H1 (cell line): ENCODE measurements at regions not wholly inside any gene's neighbourhood (a gene's known extent, or its start where the extent isn't known, plus 50 kb on each side); places are given as distances from the start of the nearest gene placed in this dataset.

ENCODE experiments used
- CTCF ChIA-PET: fragments of 300-600 bp; sonication (Branson Sonifier 250); formaldehyde crosslinking; loops from one replicate; lab custom pipeline; 2021; ENCODE audit not compliant: partially characterized antibody; lab: Charles Lee
- POLR2A ChIA-PET: fragments of 300-600 bp; sonication (Branson Sonifier 250); formaldehyde crosslinking; loops from one replicate; lab custom pipeline; 2021; ENCODE audit warnings: inconsistent platforms; ENCODE audit not compliant: partially characterized antibody; lab: Charles Lee
- DNase-seq, 2 experiments: peaks; one replicate each; pipeline versions ENCODE4 v3.0.0 to v3.0.0-alpha.2; 2010 to 2022; ENCODE audit warnings: low spot score in 2 of 2, low read depth in 1 of 2, mixed read lengths in 1 of 2
- FAIRE-seq: peaks from 2 replicates; lab custom pipeline; 2011; peaks lifted over from hg19 to GRCh38; lab: Jason Lieb, UNC
- H2AFZ ChIP-seq: 2 replicates; pipeline ENCODE4 v1.8.1; 2012; ENCODE audit warnings: low read length, inconsistent platforms
- H2AK5ac ChIP-seq: 2 replicates; pipeline ENCODE4 v1.6.1; 2013; ENCODE audit warnings: low read depth, low read length
- H2BK120ac ChIP-seq: replicated peaks from 2 replicates; pipeline ENCODE3; 2013; ENCODE audit warnings: low read depth, low read length, inconsistent platforms
- H2BK12ac ChIP-seq: 2 replicates; pipeline ENCODE4 v1.6.1; 2013; ENCODE audit warnings: low read depth, low read length
- H2BK15ac ChIP-seq: 2 replicates; pipeline ENCODE4 v1.6.1; 2013; ENCODE audit warnings: low read length
- H2BK20ac ChIP-seq: 2 replicates; pipeline ENCODE4 v1.6.1; 2013; ENCODE audit warnings: low read length
- H2BK5ac ChIP-seq: 2 replicates; pipeline ENCODE4 v1.6.1; 2013; ENCODE audit warnings: low read depth, low read length
- H3K14ac ChIP-seq: 2 replicates; pipeline ENCODE4 v1.6.1; 2013; ENCODE audit warnings: inconsistent platforms; ENCODE audit not compliant: insufficient read length
- H3K18ac ChIP-seq: 2 replicates; pipeline ENCODE4 v1.6.1; 2013; ENCODE audit warnings: low read length; ENCODE audit errors: extremely low read depth
- H3K23ac ChIP-seq: 2 replicates; pipeline ENCODE4 v1.6.1; 2013; ENCODE audit warnings: inconsistent platforms; ENCODE audit not compliant: insufficient read length
- H3K23me2 ChIP-seq: 2 replicates; pipeline ENCODE4 v1.6.1; 2013; ENCODE audit warnings: low read depth, low read length
- H3K27ac ChIP-seq: 2 replicates; pipeline ENCODE4 v1.6.1; 2011; ENCODE audit warnings: low read depth, low read length, inconsistent platforms
- H3K27me3 ChIP-seq, 4 experiments: replicated peaks in 1 of 4; 1 replicate in 1 of 4; 2 replicates in 3 of 4; pipeline versions ENCODE4 v1.6.1 to v1.8.1; 2011 to 2013; ENCODE audit warnings: low read length in 3 of 4, mild to moderate bottlenecking in 3 of 4, inconsistent platforms in 2 of 4, mixed read lengths in 2 of 4, moderate library complexity in 1 of 4; ENCODE audit not compliant: control insufficient read depth in 3 of 4, insufficient read depth in 3 of 4; ENCODE audit errors: extremely low read depth in 1 of 4
- H3K36me3 ChIP-seq, 4 experiments: 2 replicates each; pipeline versions ENCODE4 v1.6.1 to v1.8.1; 2011 to 2013; ENCODE audit warnings: mild to moderate bottlenecking in 4 of 4, low read length in 3 of 4, moderate library complexity in 2 of 4, control low read depth in 1 of 4, inconsistent platforms in 1 of 4; ENCODE audit not compliant: insufficient read depth in 4 of 4, control insufficient read depth in 2 of 4
- H3K4ac ChIP-seq: replicated peaks from 2 replicates; pipeline ENCODE3; 2013; ENCODE audit warnings: low read length, low read depth, mixed read lengths, inconsistent platforms; ENCODE audit not compliant: insufficient read length
- H3K4me1 ChIP-seq, 4 experiments: replicated peaks in 1 of 4; 1 replicate in 1 of 4; 2 replicates in 3 of 4; pipeline versions ENCODE4 v1.6.1 to v1.8.1; 2011 to 2013; ENCODE audit warnings: low read length in 3 of 4, inconsistent platforms in 2 of 4, mixed read lengths in 1 of 4; ENCODE audit not compliant: insufficient read depth in 4 of 4, control insufficient read depth in 3 of 4
- H3K4me2 ChIP-seq, 2 experiments: 2 replicates each; pipeline versions ENCODE4 v1.6.1 to v1.8.1; 2011 to 2013; ENCODE audit warnings: low read depth in 2 of 2, low read length in 2 of 2, control low read depth in 1 of 2, inconsistent platforms in 1 of 2, mild to moderate bottlenecking in 1 of 2; ENCODE audit not compliant: insufficient read depth in 1 of 2
- H3K4me3 ChIP-seq, 4 experiments: fragments of 200-600, 300-600 bp in 1 of 4; sonication (generic), shearing (Covaris generic), sonication (Bioruptor Twin) in 1 of 4; 2 replicates each; pipeline versions ENCODE4 v1.5.1 to v1.8.1; 2011 to 2016; ENCODE audit warnings: low read length in 4 of 4, low read depth in 3 of 4, control low read depth in 2 of 4, inconsistent platforms in 2 of 4, mild to moderate bottlenecking in 2 of 4, mixed read lengths in 1 of 4, moderate library complexity in 1 of 4; ENCODE audit not compliant: insufficient read depth in 2 of 4; ENCODE audit errors: extremely low read depth in 1 of 4
- H3K56ac ChIP-seq: replicated peaks from 2 replicates; pipeline ENCODE3; 2013; ENCODE audit warnings: low read depth, mild to moderate bottlenecking, mixed read lengths, low read length, inconsistent platforms; ENCODE audit not compliant: insufficient read length
- H3K79me1 ChIP-seq: 2 replicates; pipeline ENCODE4 v1.6.1; 2013; ENCODE audit warnings: low read depth, low read length, control low read depth
- H3K79me2 ChIP-seq, 2 experiments: 2 replicates each; pipeline versions ENCODE4 v1.6.1 to v1.8.1; 2012 to 2013; ENCODE audit warnings: low read length in 2 of 2, mild to moderate bottlenecking in 2 of 2, inconsistent platforms in 1 of 2; ENCODE audit not compliant: insufficient read depth in 2 of 2, control insufficient read depth in 1 of 2
- H3K9ac ChIP-seq, 4 experiments: replicated peaks in 1 of 4; 1 replicate in 1 of 4; 2 replicates in 3 of 4; pipeline versions ENCODE4 v1.6.1 to v1.8.1; 2011 to 2013; ENCODE audit warnings: low read depth in 3 of 4, low read length in 3 of 4, control low read depth in 2 of 4, mild to moderate bottlenecking in 2 of 4, moderate library complexity in 2 of 4, inconsistent platforms in 1 of 4; ENCODE audit errors: extremely low read depth in 1 of 4
- H3K9me3 ChIP-seq, 2 experiments: 2 replicates each; pipeline versions ENCODE4 v1.6.1 to v1.8.1; 2012 to 2013; ENCODE audit warnings: mild to moderate bottlenecking in 2 of 2, moderate library complexity in 2 of 2, control low read depth in 1 of 2, inconsistent platforms in 1 of 2, low read depth in 1 of 2, low read length in 1 of 2, mixed read lengths in 1 of 2; ENCODE audit not compliant: insufficient read depth in 2 of 2
- H4K20me1 ChIP-seq, 2 experiments: replicated peaks in 1 of 2; 2 replicates each; pipeline versions ENCODE3 to v1.8.1; 2011 to 2013; ENCODE audit warnings: inconsistent platforms in 2 of 2, low read length in 2 of 2, mild to moderate bottlenecking in 1 of 2; ENCODE audit not compliant: insufficient read depth in 2 of 2, control insufficient read depth in 1 of 2
- H4K5ac ChIP-seq: 2 replicates; pipeline ENCODE4 v1.6.1; 2013; ENCODE audit warnings: low read length, low read depth, mixed read lengths, inconsistent platforms; ENCODE audit not compliant: insufficient read length
- H4K8ac ChIP-seq: 2 replicates; pipeline ENCODE4 v1.8.0; 2013; ENCODE audit warnings: mild to moderate bottlenecking, moderate library complexity, low read length, inconsistent platforms; ENCODE audit not compliant: insufficient read depth; ENCODE audit errors: extremely low read depth
- H4K91ac ChIP-seq: replicated peaks from 2 replicates; pipeline ENCODE3; 2013; ENCODE audit warnings: low read length, mixed read lengths, inconsistent platforms; ENCODE audit not compliant: insufficient read length
- CREB1 ChIP-seq: IDR thresholded peaks from 2 replicates; pipeline ENCODE4 v1.6.1; 2012; ENCODE audit warnings: inconsistent platforms
- EP300 ChIP-seq, 2 experiments: IDR thresholded peaks; 1 replicate in 1 of 2; 2 replicates in 1 of 2; pipeline ENCODE4 v1.6.1; 2011 to 2012; ENCODE audit warnings: low read depth in 2 of 2, low read length in 2 of 2, mild to moderate bottlenecking in 2 of 2, borderline replicate concordance in 1 of 2, inconsistent platforms in 1 of 2, moderate library complexity in 1 of 2
- EZH2 ChIP-seq: fragments of 200-600 bp; sonication (generic); IDR thresholded peaks from 2 replicates; pipeline ENCODE4 v1.7.1; 2012; ENCODE audit warnings: low read depth, mild to moderate bottlenecking, moderate library complexity, low read length, inconsistent platforms; ENCODE audit not compliant: severe bottlenecking
- KDM1A ChIP-seq: fragments of 200-600, 300-600 bp; sonication (generic); IDR thresholded peaks from 2 replicates; pipeline ENCODE4 v1.7.1; 2016; ENCODE audit warnings: mild to moderate bottlenecking, low read length, borderline replicate concordance
- NRF1 ChIP-seq: IDR thresholded peaks from 2 replicates; pipeline ENCODE4 v1.6.1; 2011; ENCODE audit warnings: mild to moderate bottlenecking, low read depth, low read length, improper control_type of control experiment
- POU5F1 ChIP-seq: IDR thresholded peaks from 2 replicates; pipeline ENCODE4 v1.6.1; 2011; ENCODE audit warnings: low read depth, mild to moderate bottlenecking, low read length, moderate library complexity
- SIN3A ChIP-seq, 2 experiments: IDR thresholded peaks in 1 of 2; conservative IDR thresholded peaks in 1 of 2; 2 replicates each; pipeline ENCODE4 v1.6.1; 2011 to 2012; ENCODE audit warnings: low read length in 2 of 2, improper control_type of control experiment in 1 of 2, low read depth in 1 of 2, mild to moderate bottlenecking in 1 of 2
- SIRT6 ChIP-seq: IDR thresholded peaks from one replicate; pipeline ENCODE4 v1.7.1; 2012; ENCODE audit warnings: low read length, inconsistent platforms
- TAF1 ChIP-seq: IDR thresholded peaks from 2 replicates; pipeline ENCODE4 v1.6.1; 2011; ENCODE audit warnings: mild to moderate bottlenecking, low read depth, low read length
- TEAD4 ChIP-seq: IDR thresholded peaks from 2 replicates; pipeline ENCODE4 v1.6.1; 2012; ENCODE audit warnings: low read depth, low read length, inconsistent platforms, mixed read lengths
- WGBS, 2 experiments: shearing (Covaris generic) in 1 of 2; methylation state at CpG; one replicate each; pipeline versions ENCODE4 v1.1.6 to v1.1.7; 2013 to 2015; ENCODE audit warnings: low lambda C conversion rate in 2 of 2, mixed read lengths in 2 of 2, inconsistent platforms in 1 of 2, low coverage in 1 of 2, missing lambda C conversion rate in 1 of 2; ENCODE audit not compliant: insufficient replicate concordance in 2 of 2, insufficient coverage in 1 of 2, insufficient read length in 1 of 2; ENCODE audit errors: extremely low coverage in 1 of 2, missing lambda C conversion rate in 1 of 2; 5-methylcytosine and 5-hydroxymethylcytosine counted together
- TF ChIP-seq, protein P1 (sequence below): IDR thresholded peaks from 2 replicates; pipeline ENCODE4 v1.6.1; 2012; ENCODE audit warnings: low read length, inconsistent platforms
- TF ChIP-seq, protein P2 (sequence below): IDR thresholded peaks from 2 replicates; pipeline ENCODE4 v1.6.1; 2011; ENCODE audit warnings: low read length, improper control_type of control experiment

DNA sequence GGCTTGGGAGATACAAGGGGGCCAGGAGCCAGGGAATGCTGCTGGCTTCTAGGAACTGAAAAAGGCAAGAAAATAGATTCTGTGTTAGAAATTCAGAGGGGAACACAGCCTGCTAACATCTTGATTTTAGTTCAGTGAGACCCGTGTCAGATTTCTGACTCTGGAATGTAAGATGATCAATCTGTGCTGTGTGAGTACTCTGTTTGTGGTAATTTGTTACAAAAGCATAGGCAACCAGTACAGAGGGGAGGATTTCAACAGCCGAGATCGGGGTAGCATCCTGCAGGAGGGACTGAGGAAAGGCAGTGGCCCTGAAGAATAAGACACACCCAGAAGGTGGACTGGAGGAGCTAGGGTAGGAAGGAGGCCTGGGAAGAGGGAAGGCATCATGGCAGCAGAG is 410.0 kb upstream of the CCDC196 start:
- Histone ChIP-seq H4K91ac (no peak overlapping the region), H2BK120ac (no peak overlapping the region), H3K23ac (no peak overlapping the region), H3K27me3 (no peaks in the 10 kb centered on the region), H4K8ac (no peak overlapping the region), H3K4me3 (no peak overlapping the region), H3K4ac (no peak overlapping the region), H3K79me2 (no peaks in the 10 kb centered on the region), H3K4me2 (no peak overlapping the region), H4K5ac (no peak overlapping the region), H2BK5ac (no peak overlapping the region), H3K9ac (no peak overlapping the region), H3K79me1 (no peaks in the 10 kb centered on the region), H2BK12ac (no peak overlapping the region), H2BK20ac (no peak overlapping the region), H2AK5ac (no peak overlapping the region), H3K14ac (no peak overlapping the region), H2AFZ (0 out of 2 replicates have a peak overlapping the region, but pooled peaks have one; percentile 0), H2BK15ac (no peak overlapping the region), H3K9me3 (no peaks in the 10 kb centered on the region), H3K4me1 (no peaks in the 10 kb centered on the region), H3K23me2 (no peaks in the 10 kb centered on the region), H3K18ac (no peak overlapping the region), H3K36me3 (no peaks in the 10 kb centered on the region), H3K27ac (no peak overlapping the region), H3K56ac (no peak overlapping the region), H4K20me1 (no peaks in the 10 kb centered on the region)
- ChIA-PET POLR2A (no interaction called here), CTCF (interaction anchor here (2.6 kb wide), 1 partner anchor 115 kb away, joined by 10 read pairs; no protein-coding TSS in a partner anchor)
- DNase-seq = no peak
- WGBS, 2 experiments = 84% methylated on average over 3 of the region's 3 CpGs; no CpG with 5 or more reads in 1 of the 2 experiments
- FAIRE-seq = no peak
- TF ChIP-seq, protein P1, sequence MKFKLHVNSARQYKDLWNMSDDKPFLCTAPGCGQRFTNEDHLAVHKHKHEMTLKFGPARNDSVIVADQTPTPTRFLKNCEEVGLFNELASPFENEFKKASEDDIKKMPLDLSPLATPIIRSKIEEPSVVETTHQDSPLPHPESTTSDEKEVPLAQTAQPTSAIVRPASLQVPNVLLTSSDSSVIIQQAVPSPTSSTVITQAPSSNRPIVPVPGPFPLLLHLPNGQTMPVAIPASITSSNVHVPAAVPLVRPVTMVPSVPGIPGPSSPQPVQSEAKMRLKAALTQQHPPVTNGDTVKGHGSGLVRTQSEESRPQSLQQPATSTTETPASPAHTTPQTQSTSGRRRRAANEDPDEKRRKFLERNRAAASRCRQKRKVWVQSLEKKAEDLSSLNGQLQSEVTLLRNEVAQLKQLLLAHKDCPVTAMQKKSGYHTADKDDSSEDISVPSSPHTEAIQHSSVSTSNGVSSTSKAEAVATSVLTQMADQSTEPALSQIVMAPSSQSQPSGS = no peak
- TF ChIP-seq NRF1 (no peak), SIRT6 (no peak), SIN3A (conservative IDR thresholded peaks at IDR 0.05 in 1 of 2, IDR thresholded peaks at IDR 0.05 in 1 of 2; ENCODE audit: low read depth in 1 of 2, low read length in 2 of 2) (no peak), EZH2 (no peak), CREB1 (no peak), TEAD4 (no peak), EP300 (IDR thresholded peaks at IDR 0.05; ENCODE audit: borderline replicate concordance in 1 of 2, low read depth in 2 of 2, low read length in 2 of 2) (no peak), KDM1A (no peak), TAF1 (no peak), POU5F1 (no peak)
- TF ChIP-seq, protein P2, sequence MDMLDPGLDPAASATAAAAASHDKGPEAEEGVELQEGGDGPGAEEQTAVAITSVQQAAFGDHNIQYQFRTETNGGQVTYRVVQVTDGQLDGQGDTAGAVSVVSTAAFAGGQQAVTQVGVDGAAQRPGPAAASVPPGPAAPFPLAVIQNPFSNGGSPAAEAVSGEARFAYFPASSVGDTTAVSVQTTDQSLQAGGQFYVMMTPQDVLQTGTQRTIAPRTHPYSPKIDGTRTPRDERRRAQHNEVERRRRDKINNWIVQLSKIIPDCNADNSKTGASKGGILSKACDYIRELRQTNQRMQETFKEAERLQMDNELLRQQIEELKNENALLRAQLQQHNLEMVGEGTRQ = no peak
